ENCODE measurements at regions not wholly inside any gene's neighbourhood (a gene's known extent, or its start where the extent isn't known, plus 50 kb on each side); places are given as distances from the start of the nearest gene placed in this dataset.
A peak's percentile ranks its signal among the peaks of the same experiment; 100 is the strongest.
"Not testable (repeated sequence)": the region's sequence is repeated elsewhere in the genome, so short reads cannot be mapped to it uniquely, and the experiment has no call there.

- H3K4me3 ChIP-seq (ENCODE audit: low read length) = no peak overlapping the region
- Mint-ChIP-seq H3K9me3 (no peaks in the 10 kb centered on the region), H3K27me3 (peaks cover 1 to 18% of the 10 kb centered on the region in 2 donors), H3K4me3 (no peak overlapping the region), H3K36me3 (peaks cover 0 to 9% (median 0%) of the 10 kb centered on the region in 3 donors), H3K27ac (peak overlapping the region in 1 of 8 donors; percentile 20), H3K4me1 (no peaks in the 10 kb centered on the region)
- H3K27me3 ChIP-seq (ENCODE audit: insufficient read depth, low read length, poor library complexity, severe bottlenecking) = no peaks in the 10 kb centered on the region
- ChIA-PET POLR2A (no interaction called here), CTCF (no interaction called here)
- no peak for DNase-seq
- H3K36me3 ChIP-seq (ENCODE audit: insufficient read depth, low read length) = no peaks in the 10 kb centered on the region
- H3K27ac ChIP-seq (ENCODE audit: low read depth, low read length) = no peak overlapping the region
- H3K4me1 ChIP-seq (ENCODE audit: insufficient read depth, low read length) = no peaks in the 10 kb centered on the region
- no peaks in the 10 kb centered on the region for H3K9me3 ChIP-seq (ENCODE audit: low read length)
Measured at GRCh38 chr14:55837467-55837866, 257.5 kb downstream of the KTN1 start.

GRCh38 chr14:55838529-55839052 lies 258.6 kb downstream of the KTN1 start:
- no peak overlapping the region for H3K27ac ChIP-seq (ENCODE audit: low read depth, low read length)
- H3K27me3 ChIP-seq (ENCODE audit: insufficient read depth, low read length, poor library complexity, severe bottlenecking) = no peaks in the 10 kb centered on the region
- Mint-ChIP-seq H3K4me3 (no peak overlapping the region), H3K27me3 (peaks cover 2 to 18% of the 10 kb centered on the region in 2 donors), H3K27ac (peak overlapping the region in 2 of 8 donors; percentile 13 to 50), H3K4me1 (no peaks in the 10 kb centered on the region), H3K9me3 (no peaks in the 10 kb centered on the region), H3K36me3 (peaks cover 0 to 9% (median 0%) of the 10 kb centered on the region in 3 donors)
- no peak overlapping the region for H3K4me3 ChIP-seq (ENCODE audit: low read length)
- H3K4me1 ChIP-seq (ENCODE audit: insufficient read depth, low read length) = no peaks in the 10 kb centered on the region
- ChIA-PET POLR2A (no interaction called here), CTCF (no interaction called here)
- H3K9me3 ChIP-seq (ENCODE audit: low read length) = no peaks in the 10 kb centered on the region
- DNase-seq = no peak
- no peaks in the 10 kb centered on the region for H3K36me3 ChIP-seq (ENCODE audit: insufficient read depth, low read length)

DNA sequence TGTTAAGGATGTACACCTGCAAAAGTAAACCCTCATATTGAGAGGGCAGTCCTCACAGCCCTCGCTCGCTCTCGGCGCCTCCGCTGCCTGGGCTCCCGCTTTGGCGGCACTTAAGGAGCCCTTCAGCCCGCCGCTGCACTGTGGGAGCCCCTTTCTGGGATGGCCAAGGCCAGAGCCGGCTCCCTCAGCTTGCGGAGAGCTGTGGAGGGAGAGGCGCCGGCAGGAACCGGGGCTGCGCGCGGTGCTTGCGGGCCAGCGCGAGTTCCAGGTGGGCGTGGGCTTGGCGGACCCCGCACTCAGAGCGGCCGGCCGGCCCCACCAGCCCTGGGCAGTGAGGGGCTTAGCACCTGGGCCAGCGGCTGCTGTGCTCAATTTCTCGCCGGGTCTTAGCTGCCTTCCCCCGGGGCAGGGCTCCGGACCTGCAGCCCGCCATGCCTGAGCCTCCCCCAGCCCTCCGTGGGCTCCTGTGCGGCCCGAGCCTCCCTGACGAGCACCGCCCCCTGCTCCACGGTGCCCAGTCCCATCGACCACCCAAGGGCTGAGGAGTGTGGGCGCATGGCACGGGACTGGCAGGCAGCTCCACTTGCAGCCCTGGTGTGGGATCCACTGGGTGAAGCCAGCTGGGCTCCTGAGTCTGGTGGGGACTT lies 259.4 kb downstream of the KTN1 start:
- H3K36me3 Mint-ChIP-seq; H3K27ac Mint-ChIP-seq; H3K4me3 ChIP-seq (ENCODE audit: low read length); POLR2A ChIA-PET; H3K4me1 ChIP-seq (ENCODE audit: insufficient read depth, low read length); H3K4me1 Mint-ChIP-seq; H3K9me3 Mint-ChIP-seq; DNase-seq; H3K4me3 Mint-ChIP-seq; CTCF ChIA-PET; H3K36me3 ChIP-seq (ENCODE audit: insufficient read depth, low read length); H3K27ac ChIP-seq (ENCODE audit: low read depth, low read length); H3K27me3 ChIP-seq (ENCODE audit: insufficient read depth, low read length, poor library complexity, severe bottlenecking); H3K9me3 ChIP-seq (ENCODE audit: low read length): not testable (repeated sequence)
- peaks cover 2 to 17% of the 10 kb centered on the region in 2 donors for H3K27me3 Mint-ChIP-seq

DNA sequence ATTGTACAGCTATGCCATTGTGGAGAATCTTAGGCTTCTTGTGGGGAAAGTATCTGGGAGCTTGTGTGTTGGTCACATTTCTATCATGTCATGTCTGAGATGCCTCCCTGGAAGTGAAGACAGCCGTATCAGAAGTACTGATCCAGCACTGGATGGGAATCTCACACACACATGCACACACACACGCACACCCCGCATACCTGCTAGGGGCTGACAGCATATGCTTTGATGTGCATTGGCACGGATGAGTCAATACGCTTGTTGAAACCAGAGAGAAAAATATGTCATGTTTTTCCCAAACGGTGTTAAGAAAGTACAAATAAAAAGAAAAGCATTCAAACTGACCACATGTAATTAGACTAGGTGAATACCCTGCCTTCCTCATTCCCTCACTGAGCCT lies 260.8 kb downstream of the KTN1 start:
- Mint-ChIP-seq H3K36me3 (peaks cover 0 to 9% (median 0%) of the 10 kb centered on the region in 3 donors), H3K27me3 (peaks cover 2 to 12% of the 10 kb centered on the region in 2 donors), H3K4me1 (no peaks in the 10 kb centered on the region), H3K9me3 (no peaks in the 10 kb centered on the region), H3K27ac (no peak overlapping the region), H3K4me3 (no peak overlapping the region)
- Histone ChIP-seq H3K4me3 (ENCODE audit: low read length) (no peak overlapping the region), H3K27me3 (ENCODE audit: insufficient read depth, low read length, poor library complexity, severe bottlenecking) (no peaks in the 10 kb centered on the region), H3K36me3 (ENCODE audit: insufficient read depth, low read length) (no peaks in the 10 kb centered on the region), H3K27ac (ENCODE audit: low read depth, low read length) (no peak overlapping the region), H3K4me1 (ENCODE audit: insufficient read depth, low read length) (no peaks in the 10 kb centered on the region), H3K9me3 (ENCODE audit: low read length) (no peaks in the 10 kb centered on the region)
- POLR2A ChIA-PET = no interaction called here
- no peak for DNase-seq
- CTCF ChIA-PET = no interaction called here

GRCh38 chr14:55841625-55842024 lies 261.6 kb downstream of the KTN1 start:
- peaks cover 2 to 7% of the 10 kb centered on the region in 2 donors for H3K27me3 Mint-ChIP-seq
- H3K4me3 Mint-ChIP-seq = no peak overlapping the region
- peaks cover 0 to 7% (median 0%) of the 10 kb centered on the region in 3 donors for H3K36me3 Mint-ChIP-seq
- H3K9me3 Mint-ChIP-seq = no peaks in the 10 kb centered on the region
- no peaks in the 10 kb centered on the region for H3K4me1 Mint-ChIP-seq
- H3K4me3 ChIP-seq (ENCODE audit: low read length) = no peak overlapping the region
- no peaks in the 10 kb centered on the region for H3K9me3 ChIP-seq (ENCODE audit: low read length)
- H3K4me1 ChIP-seq (ENCODE audit: insufficient read depth, low read length) = no peaks in the 10 kb centered on the region
- no peaks in the 10 kb centered on the region for H3K27me3 ChIP-seq (ENCODE audit: insufficient read depth, low read length, poor library complexity, severe bottlenecking)
- H3K36me3 ChIP-seq (ENCODE audit: insufficient read depth, low read length) = no peaks in the 10 kb centered on the region
- ChIA-PET POLR2A (no interaction called here), CTCF (no interaction called here)
- no peak for DNase-seq
- no peak overlapping the region for H3K27ac Mint-ChIP-seq
- H3K27ac ChIP-seq (ENCODE audit: low read depth, low read length) = no peak overlapping the region

DNA sequence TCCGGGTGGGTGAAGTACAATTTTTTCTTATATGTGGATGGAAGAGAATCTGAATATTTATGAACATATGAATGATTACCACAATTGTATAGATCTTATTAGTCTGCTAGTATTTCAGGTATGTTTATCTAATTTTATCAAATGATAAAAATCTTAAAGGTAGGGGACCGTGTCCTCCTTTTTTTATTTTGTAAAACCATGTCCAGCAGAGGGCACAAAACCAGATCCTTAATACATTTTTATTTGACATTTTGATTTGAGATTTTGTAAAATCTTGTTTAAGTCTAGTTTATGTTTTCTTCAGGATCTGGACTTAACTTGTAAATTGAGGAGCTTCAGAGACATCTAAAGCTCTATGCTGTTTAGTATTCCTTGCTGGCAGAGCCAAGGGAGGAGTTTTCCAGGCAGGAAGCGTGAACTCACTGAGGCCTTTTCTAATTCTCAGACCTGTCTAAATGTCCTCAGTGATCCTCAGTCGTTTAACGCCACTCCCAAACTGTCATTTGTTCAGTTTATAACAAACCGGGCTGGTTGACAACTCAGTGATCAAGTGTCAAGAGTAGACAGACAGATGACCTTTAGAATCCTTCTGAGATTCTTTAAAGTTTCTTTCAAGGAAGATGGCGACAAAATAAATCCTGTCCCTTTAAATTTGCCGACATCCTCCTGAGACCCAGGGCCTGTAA lies 263.9 kb downstream of the KTN1 start:
- Histone ChIP-seq H3K9me3 (ENCODE audit: low read length) (no peaks in the 10 kb centered on the region), H3K27me3 (ENCODE audit: insufficient read depth, low read length, poor library complexity, severe bottlenecking) (no peaks in the 10 kb centered on the region), H3K4me1 (ENCODE audit: insufficient read depth, low read length) (no peaks in the 10 kb centered on the region), H3K27ac (ENCODE audit: low read depth, low read length) (no peak overlapping the region), H3K36me3 (ENCODE audit: insufficient read depth, low read length) (no peaks in the 10 kb centered on the region), H3K4me3 (ENCODE audit: low read length) (no peak overlapping the region)
- DNase-seq = no peak
- Mint-ChIP-seq H3K27me3 (peaks cover 0 to 2% of the 10 kb centered on the region in 2 donors), H3K4me1 (no peaks in the 10 kb centered on the region), H3K4me3 (no peak overlapping the region), H3K27ac (peak overlapping the region in 1 of 8 donors; percentile 47), H3K9me3 (no peaks in the 10 kb centered on the region), H3K36me3 (no peaks in the 10 kb centered on the region)
- CTCF ChIA-PET = no interaction called here
- POLR2A ChIA-PET = no interaction called here

DNA sequence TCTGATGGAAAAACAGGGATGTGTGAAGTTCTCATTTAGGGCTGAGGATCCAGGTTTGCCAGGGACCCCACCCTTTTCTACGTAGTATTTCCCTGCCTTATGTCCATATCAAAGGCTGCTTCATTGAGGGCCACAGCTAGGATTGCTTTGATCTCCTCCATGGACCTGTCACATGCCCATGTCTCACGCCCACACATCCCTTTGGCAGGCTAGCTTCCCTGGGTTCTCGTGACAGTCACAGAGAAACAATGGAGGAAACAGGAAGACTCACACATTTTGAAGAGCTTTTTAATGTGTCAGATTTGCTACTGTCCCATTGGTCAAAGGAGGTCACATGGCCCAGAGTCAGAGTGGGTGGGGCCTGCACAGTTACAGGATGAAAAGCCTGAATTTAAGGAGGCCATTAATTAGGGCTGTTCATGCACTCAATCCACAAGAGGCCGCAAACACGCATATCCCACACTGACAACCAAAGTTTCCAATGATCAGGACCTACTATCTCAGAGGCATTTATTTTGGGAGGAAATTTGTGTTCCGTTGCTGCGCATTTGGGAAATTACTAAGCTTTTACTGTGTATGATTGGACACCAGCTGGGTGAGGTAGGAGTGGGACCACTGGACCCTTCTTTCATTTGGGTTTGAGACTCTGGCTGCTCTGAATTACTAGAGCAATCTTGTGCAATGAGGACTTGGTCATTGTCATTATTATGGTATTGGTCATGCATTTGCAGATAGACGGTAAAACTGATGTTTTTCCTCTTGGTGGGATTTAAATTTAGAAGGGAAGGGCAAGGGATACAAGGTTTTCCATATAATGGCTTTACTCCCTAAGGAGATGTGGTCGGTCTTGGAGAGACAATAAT lies 266.2 kb downstream of the KTN1 start:
- Mint-ChIP-seq H3K9me3 (peaks cover 0 to 1% (median 0%) of the 10 kb centered on the region in 5 donors), H3K4me3 (no peak overlapping the region), H3K36me3 (no peaks in the 10 kb centered on the region), H3K4me1 (no peaks in the 10 kb centered on the region), H3K27me3 (peaks cover 3 to 7% of the 10 kb centered on the region in 2 donors), H3K27ac (peak overlapping the region in 1 of 8 donors; percentile 39)
- no peaks in the 10 kb centered on the region for H3K4me1 ChIP-seq (ENCODE audit: insufficient read depth, low read length)
- no peak overlapping the region for H3K4me3 ChIP-seq (ENCODE audit: low read length)
- DNase-seq = no peak
- H3K9me3 ChIP-seq (ENCODE audit: low read length) = no peaks in the 10 kb centered on the region
- no peak overlapping the region for H3K27ac ChIP-seq (ENCODE audit: low read depth, low read length)
- POLR2A ChIA-PET = no interaction called here
- CTCF ChIA-PET = no interaction called here
- no peaks in the 10 kb centered on the region for H3K36me3 ChIP-seq (ENCODE audit: insufficient read depth, low read length)
- no peaks in the 10 kb centered on the region for H3K27me3 ChIP-seq (ENCODE audit: insufficient read depth, low read length, poor library complexity, severe bottlenecking)

DNA sequence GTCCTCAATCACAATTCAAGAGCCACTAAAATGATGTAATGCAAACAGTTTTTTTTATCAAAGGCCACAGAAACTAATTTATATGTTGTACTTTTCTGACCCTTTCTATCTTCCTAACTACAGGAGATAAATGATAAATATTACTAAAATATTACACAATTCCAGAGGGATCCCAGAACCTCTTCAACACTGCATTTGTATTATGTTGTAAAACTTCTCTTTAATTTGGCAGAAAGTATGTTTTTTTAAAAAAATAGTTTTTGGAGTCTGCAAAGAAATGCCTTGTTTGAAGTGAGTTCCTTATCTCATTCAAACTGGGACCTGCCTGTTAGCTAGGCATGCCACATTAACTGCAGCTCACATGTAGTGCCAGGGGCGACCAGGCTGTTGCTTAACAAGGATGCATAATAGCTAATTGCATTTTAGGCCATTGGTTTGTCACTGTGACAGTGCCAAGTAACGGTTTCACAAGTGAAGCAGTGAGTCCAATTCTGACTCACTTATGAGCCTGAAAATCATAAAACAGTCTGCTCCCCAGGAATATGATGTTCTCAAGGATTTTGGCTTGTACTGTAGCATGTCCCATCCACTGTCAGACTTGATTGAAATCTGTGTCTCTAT lies 266.9 kb downstream of the KTN1 start:
- Mint-ChIP-seq H3K36me3 (no peaks in the 10 kb centered on the region), H3K27ac (no peak overlapping the region), H3K27me3 (peaks cover 3 to 7% of the 10 kb centered on the region in 2 donors), H3K4me3 (no peak overlapping the region), H3K4me1 (no peaks in the 10 kb centered on the region), H3K9me3 (peaks cover 0 to 1% (median 0%) of the 10 kb centered on the region in 5 donors)
- Histone ChIP-seq H3K36me3 (ENCODE audit: insufficient read depth, low read length) (no peaks in the 10 kb centered on the region), H3K9me3 (ENCODE audit: low read length) (no peaks in the 10 kb centered on the region), H3K4me3 (ENCODE audit: low read length) (no peak overlapping the region), H3K4me1 (ENCODE audit: insufficient read depth, low read length) (no peaks in the 10 kb centered on the region), H3K27me3 (ENCODE audit: insufficient read depth, low read length, poor library complexity, severe bottlenecking) (no peaks in the 10 kb centered on the region), H3K27ac (ENCODE audit: low read depth, low read length) (no peak overlapping the region)
- POLR2A ChIA-PET = no interaction called here
- CTCF ChIA-PET = no interaction called here
- no peak for DNase-seq

Measured in CD8-positive, alpha-beta memory T cell (primary cell).